Fibroblast of the conjunctiva (primary cell): ENCODE measurements at regions not wholly inside any gene's neighbourhood (a gene's known extent, or its start where the extent isn't known, plus 50 kb on each side); places are given as distances from the start of the nearest gene placed in this dataset.

Experiments used
- DNase-seq: peaks from one replicate; pipeline ENCODE4 v3.0.0-alpha.2; 2010; ENCODE audit warnings: low read depth

DNA sequence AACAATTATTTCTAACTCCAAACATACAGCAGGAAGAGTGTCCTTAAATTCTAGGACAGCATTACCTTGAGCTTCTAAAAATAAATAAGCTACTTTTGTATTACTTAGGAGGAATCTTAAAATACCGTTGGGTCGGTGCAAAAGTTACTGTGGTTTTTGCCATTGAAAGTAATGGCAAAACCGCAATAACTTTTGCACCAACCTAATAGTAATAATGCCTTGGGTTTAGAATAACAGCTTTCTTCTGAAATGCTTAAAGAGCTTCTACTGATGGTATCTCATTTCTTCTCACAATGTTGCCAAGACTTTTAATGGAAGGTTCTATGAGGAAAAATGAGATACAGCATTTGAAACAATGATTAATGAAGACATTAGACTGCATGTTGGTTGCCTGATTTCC, 179.9 kb downstream of the SEC16B start:
- no peak for DNase-seq

DNA sequence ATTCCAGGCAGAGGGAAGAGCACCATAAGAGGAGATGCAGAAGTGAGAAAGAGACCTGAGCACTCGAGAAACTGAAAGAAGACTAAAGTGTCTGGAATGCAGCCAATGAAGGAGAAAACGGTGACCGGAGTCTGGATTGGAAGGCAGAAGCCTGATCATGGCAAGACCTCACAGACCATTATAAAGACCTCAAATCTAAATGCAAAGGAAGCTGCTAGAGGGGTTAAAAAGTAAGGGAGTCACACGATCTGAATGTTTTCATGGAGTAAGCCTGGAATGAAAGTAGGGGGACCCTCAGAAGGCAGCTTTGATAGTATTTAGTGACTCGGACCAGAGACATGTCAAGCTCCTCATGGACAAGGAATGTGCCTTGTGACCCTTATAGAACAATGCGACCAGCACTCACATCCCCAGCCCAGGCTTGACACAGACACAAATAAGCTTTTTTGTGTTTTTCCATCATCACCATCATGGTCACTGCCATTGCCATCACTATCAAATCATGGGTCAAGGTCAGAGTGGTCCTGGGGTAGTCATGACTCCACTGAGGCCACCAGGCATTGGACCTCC, 183.6 kb downstream of the SEC16B start:
- DNase-seq: no peak

DNA sequence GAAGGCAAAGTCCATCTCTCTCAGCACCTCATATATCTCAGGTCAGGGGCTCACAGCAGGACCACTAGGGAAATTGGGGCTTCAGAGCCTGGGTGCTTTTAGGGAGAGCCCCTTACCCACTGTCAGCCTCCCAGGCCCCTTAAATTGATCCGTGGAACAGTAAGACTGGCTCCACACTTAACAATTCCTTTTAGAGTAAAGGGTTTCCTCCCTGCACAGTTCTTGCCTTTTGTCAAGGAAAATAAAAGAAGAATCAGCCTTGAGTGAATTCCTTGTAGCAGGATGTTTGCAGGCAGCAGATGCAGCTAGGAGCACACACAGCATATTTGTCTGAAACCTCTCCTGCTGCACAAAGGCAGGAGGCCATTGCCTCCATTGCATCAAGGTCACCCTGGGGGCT, 184.9 kb downstream of the SEC16B start:
- no peak for DNase-seq

DNA sequence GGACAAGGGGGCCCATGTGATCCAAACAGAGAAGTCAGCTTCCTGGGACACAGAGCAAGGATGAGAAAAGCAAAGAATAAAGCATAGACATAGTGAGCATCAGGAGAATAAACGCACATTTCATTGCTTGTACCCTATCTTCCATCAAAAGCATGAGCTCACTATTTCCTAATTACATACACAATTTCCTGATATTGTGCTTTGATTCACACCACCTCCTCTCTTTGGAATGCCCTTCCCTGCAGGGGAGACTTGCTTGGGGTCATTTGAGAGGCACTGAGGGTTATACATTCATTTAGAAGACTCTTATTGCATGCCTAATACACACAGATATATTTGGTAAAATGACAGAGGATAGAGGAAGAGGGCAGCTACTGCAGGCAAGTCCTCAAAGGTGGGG, 185.4 kb downstream of the SEC16B start:
- no peak for DNase-seq

DNA sequence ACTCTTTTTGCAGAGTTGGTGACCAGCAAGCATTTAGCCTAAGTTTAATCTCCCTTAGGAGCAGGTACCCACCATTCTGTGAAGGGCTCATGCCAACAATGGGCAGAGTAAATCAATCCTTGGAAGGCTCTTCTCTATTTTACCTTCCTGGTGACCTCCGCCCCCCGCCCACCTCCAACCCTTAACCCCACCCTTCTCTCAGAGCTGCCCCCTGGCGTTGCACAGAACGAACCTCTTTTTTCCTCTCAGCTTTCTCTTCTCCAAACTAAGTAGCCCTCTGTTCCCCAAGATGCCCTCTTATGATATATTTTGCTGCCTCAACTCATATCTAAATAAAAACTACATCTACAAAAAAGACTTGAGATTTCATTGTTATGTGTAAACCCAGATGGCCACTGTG, 186.8 kb downstream of the SEC16B start:
- no peak for DNase-seq

DNA sequence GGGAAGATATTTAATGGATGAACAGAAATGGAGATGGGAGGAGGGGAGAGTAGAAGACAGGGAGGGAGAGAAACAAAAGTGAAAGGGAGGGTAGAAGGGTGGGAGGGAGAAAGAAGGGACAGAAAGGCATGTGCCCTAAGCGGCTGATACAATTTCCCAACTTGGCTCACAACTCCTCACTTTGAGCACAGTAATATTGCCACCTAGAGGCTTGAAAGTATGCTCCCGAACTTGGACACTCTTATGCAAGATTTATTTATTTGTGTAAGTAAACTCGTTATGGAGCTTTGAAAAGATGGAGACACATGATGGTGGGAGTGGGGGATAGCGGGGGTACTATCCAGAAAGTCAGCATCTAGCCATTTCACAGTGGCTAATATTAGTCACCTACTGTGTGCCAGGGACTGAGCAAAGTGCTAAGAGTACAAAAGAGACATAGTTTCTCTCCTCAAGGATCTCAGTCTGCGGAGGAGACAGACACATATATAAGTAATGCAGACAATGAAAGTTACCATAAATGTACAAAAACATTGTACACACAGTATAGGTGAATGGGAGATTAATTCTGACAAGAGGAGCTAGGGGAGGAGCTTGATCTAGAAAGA, 189.7 kb downstream of the SEC16B start:
- peak; percentile 43 for DNase-seq

DNA sequence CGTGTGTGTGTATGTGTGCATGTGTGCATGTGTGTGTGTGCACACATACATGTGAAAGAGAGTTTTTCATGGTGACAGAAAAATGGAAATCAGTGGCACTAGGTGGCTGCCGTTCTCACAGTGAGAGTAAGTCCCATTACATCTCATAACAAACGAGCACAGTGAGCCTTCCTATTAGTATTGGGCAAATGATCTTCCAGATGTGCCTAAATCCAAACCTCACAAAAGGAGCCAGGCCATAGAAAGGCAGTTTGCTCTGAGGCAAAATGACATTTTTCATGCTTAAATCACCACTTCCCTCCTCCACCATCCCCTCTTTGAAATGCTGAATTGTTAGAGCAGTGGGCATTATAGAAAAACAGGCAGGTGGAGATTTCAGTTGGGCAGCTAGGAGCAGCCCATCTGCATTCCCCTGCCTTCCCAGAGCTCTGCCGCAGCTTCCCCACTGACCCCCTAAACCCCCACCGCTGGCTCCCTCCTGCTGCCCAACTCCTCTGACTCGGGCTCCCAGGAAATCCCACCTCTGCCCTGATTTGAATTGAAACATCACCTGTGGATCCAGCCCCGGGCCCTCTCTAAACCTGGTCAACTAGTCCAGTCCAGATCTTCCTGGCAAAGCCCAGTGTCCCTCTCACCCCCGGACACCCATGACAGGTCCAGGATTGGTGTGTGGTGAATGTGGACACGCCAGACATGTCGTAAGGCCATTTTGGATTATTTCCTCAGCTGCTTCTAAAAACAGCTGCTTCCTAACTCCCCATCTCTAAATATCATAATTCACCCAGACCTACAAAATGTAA, 190.5 kb downstream of the SEC16B start:
- no peak for DNase-seq

DNA sequence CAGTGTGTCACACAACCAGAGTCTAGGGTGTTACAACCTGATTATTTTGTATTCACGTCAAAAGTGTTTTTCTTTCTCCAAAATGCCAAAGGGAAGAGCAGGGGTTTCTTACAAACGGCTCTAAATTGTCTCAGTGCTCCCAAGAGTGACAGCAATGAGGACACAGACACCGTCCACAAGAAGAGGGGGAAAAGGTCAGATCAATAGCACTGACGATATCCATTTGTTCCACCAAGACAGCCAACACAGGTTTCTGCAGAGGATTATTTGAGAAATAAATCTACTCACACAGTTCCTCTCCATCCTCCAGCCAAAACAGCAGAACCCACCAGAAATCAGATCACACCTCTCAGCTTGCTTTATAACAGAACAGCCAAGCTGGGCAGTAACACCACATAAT, 193.9 kb downstream of the SEC16B start:
- DNase-seq: no peak

DNA sequence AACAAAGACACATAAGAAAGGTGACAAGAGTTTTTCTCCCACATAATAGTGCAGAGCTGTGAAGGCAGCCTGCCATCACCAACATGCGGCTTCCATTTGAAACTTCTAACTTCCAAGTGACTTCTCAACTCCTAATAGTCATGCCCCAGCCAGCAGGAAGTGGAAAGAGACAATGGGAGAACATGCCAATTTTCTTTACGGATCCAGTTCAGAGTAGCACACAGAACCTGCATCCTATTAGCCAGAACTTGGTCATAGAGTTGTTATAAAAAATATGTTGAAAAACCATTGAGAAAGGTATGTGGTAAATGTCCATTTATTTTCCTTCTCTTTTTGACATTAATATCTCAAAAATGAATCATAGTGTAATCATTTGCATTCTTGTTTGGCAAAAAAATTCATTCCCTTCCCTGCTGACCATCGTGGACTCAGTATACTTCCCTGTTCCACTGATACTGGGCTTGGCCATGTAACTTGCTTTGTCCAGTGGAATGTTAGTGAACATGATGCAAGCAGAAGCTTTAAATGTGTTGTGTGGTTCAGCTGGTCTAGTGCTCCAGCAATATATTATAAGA, 197.4 kb downstream of the SEC16B start:
- DNase-seq: no peak

DNA sequence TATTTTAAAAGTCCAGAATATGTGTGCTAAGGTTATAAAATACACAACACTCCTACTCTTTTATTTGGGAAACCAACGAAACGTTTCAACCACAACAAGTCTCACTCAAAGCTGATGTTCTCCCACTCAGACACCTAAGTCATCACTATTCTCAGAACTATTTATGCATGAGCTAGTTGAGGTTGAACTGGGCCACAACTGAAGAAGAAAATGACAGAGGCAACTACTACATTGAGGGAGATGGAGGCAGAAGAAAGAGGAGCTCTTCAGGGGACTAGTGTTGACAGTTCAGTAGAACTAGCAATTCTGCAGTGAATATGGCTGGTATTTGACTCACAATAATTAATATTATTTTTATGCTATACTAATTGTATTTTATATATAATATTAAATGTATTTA, 198.2 kb downstream of the SEC16B start:
- DNase-seq: no peak

DNA sequence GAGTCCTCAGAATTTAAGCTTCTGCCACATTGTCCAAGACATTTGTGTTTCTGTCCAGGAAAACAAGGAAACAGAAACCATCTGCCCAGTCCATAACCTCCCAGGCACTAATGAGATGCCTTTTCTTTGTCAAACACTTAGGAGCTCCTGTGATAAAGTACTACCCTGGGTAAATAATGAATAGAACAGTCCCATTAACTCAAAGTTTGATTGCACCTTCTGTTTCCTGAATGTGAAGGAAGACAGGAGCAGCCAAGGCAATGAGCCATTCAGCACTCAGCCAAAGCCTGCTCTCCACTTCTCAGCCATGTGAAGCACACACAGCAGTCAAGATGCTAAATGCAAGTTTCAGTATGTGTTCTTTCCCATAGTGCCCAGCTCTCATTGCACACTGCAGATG, 199.8 kb downstream of the SEC16B start:
- DNase-seq: no peak

DNA sequence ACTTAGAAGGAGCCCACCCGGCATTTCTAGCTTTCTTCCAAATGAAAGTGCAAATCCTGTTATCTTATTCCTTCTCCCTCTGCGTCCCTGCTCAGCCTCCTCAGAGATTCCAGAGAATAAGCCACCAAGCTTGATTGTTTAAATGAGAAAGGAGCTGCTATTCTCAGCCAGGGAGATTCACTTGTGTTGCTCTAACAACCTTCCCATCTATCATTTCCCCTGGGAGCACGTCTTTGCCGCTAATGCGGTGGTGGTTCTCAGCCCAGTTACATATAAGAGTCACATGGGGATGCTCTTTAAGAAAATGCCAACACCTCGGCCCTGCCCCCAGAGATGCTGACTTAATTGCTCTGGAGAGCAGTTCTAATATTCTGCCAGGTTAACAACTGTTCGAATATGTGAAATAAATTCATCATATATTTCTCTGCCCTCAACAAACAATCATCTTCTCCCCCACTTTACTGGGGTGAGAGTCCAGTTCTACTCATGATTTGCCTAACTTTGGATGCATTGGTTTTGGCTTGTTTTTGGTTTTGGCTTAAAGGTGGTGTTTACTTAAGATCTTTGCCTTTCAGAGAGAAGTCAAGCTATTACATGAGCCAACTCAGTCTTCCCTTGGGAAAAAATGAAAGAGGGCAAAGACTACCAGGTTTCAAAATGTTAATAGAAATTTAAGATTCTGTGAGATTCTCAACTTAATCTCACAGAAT, 213.9 kb downstream of the SEC16B start:
- DNase-seq: no peak

DNA sequence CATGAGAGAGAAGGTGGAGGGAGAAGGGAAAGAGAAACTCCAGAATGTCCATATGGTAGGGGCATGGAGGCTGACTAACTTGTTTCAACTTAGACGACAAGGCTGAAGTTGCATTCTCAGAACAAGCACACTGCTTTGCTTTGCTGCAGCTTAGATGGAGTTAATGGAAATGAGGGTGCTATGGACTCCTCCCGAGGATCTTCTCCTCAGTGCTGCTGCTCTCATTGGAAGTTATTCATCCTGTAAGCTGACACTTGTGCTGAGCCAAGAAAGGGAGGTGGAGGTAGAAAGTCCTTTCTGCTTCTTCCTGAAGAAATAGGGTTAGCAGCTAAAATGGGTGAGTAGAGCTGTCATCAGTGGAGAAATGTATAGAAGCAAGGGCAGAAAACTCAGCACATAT, 215.3 kb downstream of the SEC16B start:
- no peak for DNase-seq

DNA sequence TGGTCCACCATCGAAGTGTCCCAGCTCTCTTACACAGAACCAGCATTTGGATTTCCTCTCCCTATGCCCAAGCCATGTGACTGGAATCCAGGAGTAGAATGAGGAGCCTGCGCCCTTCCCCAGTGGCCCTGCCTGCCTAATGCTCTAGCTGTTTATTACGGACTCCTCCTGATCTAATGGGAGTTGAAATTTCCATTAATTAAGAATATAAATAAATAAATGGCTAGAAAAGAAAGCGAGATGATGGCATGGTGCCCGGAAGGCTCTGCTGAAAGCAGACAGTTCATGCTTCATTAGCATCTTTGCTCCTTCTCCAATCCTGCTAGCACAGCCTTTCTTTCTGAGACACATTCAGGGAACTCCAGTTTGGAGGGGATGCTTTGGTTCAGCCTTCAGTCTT, 216.2 kb downstream of the SEC16B start:
- DNase-seq: no peak

DNA sequence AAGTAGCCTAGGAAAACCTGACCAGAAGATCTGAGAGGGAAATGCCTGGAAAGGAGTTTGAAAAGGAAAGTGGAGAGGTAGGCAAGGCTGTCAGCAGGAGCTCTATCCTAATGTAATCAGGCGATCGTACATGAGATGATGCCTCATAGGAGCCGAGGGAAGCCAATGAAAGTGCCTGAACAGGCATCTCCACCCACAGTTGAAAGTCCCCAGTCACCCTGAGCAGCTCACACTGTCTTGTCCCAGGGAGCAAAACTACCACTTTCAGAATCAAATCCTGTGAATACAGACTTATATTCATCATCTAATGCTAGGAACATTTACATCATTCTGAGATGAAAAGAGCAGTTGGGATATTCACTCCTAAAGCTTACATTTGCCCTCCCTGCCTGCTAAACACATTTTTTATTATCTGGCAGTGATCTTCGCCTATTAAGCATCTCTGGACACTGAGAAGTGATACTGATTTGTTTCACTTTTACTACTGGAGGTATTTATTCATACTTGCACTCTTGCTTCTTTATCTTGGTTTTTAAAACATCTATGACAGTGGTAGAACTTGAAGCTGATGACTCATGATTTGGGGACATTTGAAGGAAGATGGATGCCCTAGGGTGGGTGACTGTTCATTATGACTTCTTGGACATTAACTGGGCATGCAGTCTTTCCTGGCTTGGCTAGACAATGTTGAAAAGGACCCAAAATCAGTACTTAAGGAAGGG, 221.6 kb downstream of the SEC16B start:
- no peak for DNase-seq

DNA sequence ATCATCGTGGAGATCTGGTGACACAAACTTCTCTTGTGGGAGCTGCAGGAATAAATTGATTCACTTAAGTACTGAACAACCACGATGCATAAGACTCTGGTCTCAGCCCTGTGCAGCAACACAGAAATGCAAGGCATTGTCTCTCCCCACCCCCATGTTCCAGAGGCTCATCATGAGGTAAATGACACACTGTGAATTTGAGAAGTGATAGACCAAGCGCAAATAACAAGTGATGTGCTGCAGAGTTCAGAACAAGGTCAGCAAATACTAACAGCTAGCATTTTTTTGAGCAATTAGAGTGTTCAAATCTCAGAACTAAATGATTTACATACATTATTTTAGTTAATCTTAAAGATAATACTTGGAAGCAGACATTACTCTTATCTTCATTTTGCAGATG, 223.7 kb downstream of the SEC16B start:
- DNase-seq: no peak

DNA sequence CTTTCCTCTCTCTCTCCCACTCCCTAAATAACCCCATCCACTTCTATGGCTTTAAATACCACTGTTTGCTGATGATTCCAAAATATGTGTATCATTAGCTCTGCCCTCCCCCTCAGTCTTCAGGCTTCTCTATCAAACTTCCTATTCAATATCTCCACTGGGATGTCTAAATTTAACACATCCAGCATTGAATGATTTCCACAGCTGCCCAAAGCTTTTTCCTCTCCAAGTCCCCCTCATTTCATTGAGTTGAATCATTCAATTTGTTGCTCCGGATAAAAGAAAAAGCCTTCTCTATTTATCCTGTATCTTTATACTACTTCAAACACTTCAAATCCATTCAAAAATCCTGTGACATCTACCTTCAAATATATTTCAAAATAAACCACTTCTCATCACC, 225.0 kb downstream of the SEC16B start:
- DNase-seq: no peak

DNA sequence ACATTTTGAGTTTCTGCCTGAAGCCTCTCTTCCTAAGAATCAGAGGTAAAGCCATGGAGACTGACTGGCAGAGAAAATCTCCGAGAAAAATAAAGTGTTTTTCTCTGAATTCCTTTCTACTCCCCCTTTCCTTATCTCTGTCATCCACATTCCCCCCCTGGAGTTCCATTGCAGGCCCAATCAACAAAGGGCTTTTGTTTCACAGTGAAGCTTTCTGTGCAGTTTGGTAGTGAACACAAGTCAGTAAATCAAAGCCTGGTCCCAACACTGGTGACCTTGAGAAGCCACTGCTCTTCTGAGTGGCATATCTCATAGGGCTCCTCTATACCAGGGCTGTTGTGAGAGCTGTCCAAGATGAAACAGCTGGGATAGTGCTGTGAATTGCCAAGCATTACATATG, 228.4 kb downstream of the SEC16B start:
- no peak for DNase-seq

DNA sequence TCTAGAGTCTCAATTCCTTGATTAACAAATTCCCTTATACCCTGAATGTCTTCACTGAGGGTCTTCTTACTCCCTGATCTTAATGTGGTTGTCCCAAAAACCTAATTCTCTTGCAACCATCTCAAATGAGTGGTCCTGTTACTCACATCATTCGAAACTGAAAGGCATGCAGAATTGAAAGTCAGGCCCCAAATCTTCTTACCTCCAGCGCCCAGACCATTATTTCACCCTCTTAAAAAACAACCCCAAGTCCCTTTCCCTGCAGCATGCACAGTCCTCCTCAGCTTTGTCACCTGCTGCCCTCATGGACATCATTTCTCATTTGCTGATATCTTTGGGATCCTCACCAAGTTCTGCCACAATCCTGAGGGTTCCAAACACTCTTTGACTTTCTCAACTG, 230.1 kb downstream of the SEC16B start:
- no peak for DNase-seq

DNA sequence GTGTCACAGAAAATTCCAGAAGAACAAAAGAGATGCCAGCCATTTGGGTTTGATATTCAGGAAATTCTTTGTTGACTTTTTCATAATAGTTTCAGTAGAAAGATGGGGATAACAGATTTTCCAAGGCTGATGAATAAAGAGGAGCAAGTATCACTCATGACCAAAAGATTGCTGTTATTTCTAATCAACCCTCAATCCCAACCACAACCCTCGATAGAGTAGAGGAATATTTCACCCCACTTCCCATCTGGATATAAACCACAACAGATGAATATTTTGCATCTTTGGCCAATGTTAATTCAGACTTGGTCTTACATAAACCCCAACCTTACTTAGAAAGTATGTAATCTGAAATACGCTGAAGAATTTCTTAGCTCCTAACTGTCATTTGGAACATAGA, 232.4 kb downstream of the SEC16B start:
- DNase-seq: no peak

DNA sequence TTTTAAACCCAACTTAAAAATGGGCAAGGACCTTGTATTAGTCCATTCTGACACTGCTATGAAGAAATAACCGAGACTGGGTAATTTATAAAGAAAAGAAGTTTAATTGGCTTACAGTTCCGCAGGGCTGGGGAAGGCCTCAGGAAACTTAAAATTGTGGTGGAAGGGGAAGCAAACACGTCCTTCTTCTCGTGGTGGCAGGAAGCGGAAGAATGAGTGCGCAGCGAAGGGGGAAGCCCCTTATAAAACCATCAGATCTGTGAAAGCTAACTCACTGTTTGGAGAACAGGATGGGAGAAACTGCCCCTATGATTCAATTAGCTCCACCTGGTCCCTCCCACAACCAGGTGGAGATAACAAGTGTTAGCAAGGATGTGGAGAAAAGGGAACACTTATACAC, 237.7 kb downstream of the SEC16B start:
- DNase-seq: no peak

DNA sequence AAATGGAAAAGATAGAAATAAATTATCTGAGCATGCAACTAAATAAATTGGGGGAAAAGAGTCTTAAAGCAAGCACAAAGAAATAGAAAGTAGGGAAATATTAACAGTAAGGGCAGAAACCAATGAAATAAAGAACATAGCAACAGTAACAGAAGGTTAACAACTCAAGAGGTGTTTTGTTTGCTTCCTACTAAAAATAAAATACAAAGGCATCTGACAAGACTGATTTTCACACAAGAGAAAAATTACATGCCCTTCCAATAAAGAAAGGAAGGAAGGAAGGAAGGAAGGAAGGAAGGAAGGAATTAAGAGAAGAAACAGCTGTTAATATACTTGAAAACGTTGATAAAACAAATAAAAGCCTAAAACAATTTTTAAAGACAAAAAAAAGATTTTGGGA, 240.2 kb downstream of the SEC16B start:
- DNase-seq: no peak
